IPS-NIHi11 (cell line): ENCODE measurements at regions not wholly inside any gene's neighbourhood (a gene's known extent, or its start where the extent isn't known, plus 50 kb on each side); places are given as distances from the start of the nearest gene placed in this dataset.

Source experiments
- DNase-seq: peaks from one replicate; pipeline ENCODE4 v3.0.0; 2012; ENCODE audit warnings: mixed read lengths, low spot score

DNA sequence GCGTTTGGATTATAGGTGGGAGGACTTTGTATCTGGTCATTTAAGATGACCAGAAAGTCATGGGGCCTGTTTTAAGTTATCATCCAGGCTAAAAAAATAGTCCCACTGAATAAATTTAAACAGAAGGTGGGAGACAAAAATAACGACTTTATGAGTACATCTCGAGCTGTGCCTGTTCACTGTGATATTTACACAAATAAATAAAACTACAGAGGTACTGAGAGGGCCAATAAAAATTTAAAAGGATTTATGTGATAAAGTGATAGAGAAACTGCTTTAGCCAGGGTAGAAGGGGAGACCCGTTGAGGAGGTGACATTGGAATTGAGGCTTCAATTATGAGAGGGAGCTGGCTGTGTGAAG is 53.4 kb upstream of the PMEPA1 start:
- no peak for DNase-seq

DNA sequence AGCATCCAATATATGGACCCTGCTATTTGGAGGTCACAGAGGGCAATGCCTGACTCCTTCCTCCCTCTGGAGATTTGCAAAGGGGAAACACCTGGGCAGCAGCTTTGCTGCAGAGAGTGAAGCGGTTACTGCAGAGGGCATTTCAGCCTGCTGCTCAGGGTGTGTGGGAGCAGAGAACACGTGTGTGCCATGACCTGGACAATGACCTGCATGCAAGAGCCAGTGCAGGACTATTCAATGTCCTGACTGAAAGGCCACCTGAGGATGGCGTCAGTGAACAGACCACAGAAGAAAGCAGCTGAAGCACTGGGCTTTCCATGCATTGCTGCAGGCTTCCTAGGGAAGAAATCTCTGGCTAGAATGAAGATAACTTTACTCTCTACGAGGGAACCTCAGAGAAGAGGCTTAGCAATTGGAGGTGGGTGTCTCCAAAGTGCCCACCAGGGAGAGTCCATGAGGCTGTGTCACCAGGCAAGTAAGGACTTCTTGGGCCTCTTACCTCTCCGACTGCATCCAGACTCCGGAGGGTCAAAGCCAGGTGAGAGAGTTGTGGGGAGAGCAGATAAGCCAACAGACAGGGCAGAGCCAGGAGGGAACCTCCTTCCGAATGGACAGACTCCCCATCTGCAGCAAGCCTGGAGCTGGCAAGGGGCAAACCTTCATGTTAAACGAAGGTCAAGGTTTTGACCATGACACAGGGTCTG is 52.9 kb upstream of the PMEPA1 start:
- DNase-seq, result no peak

DNA sequence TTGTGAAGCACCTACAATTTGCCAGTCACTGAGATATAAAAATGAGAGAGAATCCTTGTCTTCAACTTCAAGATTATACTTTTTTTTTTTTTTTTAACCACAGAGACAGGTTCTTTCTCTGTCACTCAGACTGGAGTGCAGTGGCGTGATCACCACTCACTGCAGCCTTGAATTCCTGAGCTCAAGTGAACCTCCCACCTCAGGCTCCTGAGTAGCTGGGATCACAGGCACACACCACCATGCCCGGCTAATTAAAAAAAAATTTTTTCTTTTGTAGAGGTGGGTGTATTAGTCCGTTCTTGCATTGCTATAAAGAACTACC is 51.6 kb upstream of the PMEPA1 start:
- no peak for DNase-seq

DNA sequence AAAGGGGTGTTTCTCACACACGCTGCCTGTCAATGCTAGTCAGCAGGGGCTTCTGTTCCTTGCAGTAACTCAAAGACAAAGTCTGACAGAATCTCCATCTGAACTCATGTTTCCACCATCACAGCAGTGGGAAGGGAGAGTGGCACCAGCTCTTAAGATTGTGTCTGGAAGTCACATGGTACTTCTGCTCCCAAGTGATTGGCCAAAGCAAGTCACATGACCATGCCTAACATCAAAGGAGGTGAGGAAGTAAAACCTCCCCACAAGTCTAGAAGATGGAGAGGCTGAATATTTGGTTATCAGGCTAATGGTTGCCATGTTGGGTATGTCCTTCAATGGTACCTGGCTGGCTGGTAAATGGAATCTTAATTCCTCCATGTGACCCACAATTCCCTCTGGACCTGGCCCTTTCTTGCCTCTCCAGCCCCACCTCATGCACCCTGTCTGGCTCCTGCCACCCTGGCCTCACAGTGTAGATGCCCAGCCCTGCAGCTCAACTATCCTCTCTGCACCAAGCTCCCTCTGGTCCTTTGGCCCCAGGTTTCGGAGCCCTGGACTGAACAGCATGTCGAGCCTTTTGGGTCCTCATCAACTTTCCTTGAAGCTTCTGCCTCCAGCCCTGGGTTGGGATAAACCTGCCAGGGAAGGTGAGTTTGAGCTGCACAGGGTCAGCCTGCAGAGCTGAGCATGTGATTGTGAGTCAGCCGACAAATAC is 51.0 kb upstream of the PMEPA1 start:
- no peak for DNase-seq

DNA sequence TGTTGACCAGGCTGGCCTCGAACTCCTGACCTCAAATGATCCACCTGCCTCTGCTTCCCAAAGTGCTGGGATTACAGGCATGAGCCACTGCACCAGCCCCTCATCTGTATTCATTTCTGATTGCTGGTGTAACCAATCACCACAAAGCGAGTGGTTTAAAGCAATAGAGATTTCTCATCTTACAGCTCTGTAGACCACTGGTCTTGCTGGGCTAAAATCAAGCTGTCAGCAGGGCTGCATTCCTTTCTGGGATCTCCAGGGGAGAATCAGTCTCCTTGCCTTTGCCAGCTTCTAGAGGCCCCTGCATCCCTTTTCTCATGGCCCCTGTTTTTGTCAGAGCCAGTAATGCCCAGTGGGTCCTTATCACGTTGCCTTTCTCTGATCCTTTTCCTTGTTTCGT is 49.9 kb upstream of the PMEPA1 start:
- no peak for DNase-seq
